ENCODE measurements at regions not wholly inside any gene's neighbourhood (a gene's known extent, or its start where the extent isn't known, plus 50 kb on each side); places are given as distances from the start of the nearest gene placed in this dataset.

DNA sequence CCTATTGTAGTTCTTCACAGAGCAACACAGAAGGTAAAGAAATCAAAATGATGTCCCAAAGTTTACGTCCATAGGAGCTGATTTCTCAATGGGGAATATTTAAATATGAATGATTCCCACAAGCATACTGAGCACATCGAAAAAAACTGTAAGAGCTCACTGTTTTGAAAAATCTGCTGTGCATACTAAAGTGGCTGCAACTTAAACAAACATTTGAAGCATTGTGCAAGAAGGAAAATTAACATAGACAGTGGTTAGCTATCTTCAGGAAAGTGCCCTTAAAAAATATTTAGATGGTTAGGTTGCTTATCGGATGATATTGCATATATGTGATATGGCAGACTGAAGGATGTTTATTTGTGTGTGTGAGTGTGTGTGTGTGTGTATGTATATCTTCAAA is 747.6 kb downstream of the RFPL4B start:
- Histone ChIP-seq H3K27ac (ENCODE audit: low read length) (no peak overlapping the region), H3K27me3 (ENCODE audit: insufficient read depth, low read length) (no peaks in the 10 kb centered on the region), H3K9ac (ENCODE audit: low read depth, low read length) (no peak overlapping the region), H3K4me3 (ENCODE audit: low read length) (no peak overlapping the region), H3K9me3 (ENCODE audit: insufficient read depth, low read depth, low read length) (no peaks in the 10 kb centered on the region), H3K4me1 (ENCODE audit: insufficient read depth, low read length) (0 out of 2 replicates have a peak, but pooled peaks cover 4% of the 10 kb centered on the region), H3K36me3 (ENCODE audit: insufficient read depth, low read depth, low read length) (no peaks in the 10 kb centered on the region)

GRCh38 chr6:113095841-113096240 is 748.7 kb downstream of the RFPL4B start:
- H3K4me3 ChIP-seq (ENCODE audit: low read length) = no peak overlapping the region

GRCh38 chr6:113102761-113103160 is 754.4 kb upstream of the MARCKS start:
- no peak overlapping the region for H3K9ac ChIP-seq (ENCODE audit: low read depth, low read length)
- no peaks in the 10 kb centered on the region for H3K9me3 ChIP-seq (ENCODE audit: insufficient read depth, low read depth, low read length)
- H3K4me3 ChIP-seq (ENCODE audit: low read length) = no peak overlapping the region
- no peaks in the 10 kb centered on the region for H3K4me1 ChIP-seq (ENCODE audit: insufficient read depth, low read length)
- no peaks in the 10 kb centered on the region for H3K27me3 ChIP-seq (ENCODE audit: insufficient read depth, low read length)
- no peaks in the 10 kb centered on the region for H3K36me3 ChIP-seq (ENCODE audit: insufficient read depth, low read depth, low read length)
- H3K27ac ChIP-seq (ENCODE audit: low read length) = no peak overlapping the region

More at GRCh38 chr6:113095841-113096240, 748.7 kb downstream of the RFPL4B start:
- no peak overlapping the region for H3K9ac ChIP-seq (ENCODE audit: low read depth, low read length)
- H3K4me1 ChIP-seq (ENCODE audit: insufficient read depth, low read length) = 0 out of 2 replicates have a peak, but pooled peaks cover 4% of the 10 kb centered on the region
- no peak overlapping the region for H3K27ac ChIP-seq (ENCODE audit: low read length)
- no peaks in the 10 kb centered on the region for H3K27me3 ChIP-seq (ENCODE audit: insufficient read depth, low read length)
- H3K36me3 ChIP-seq (ENCODE audit: insufficient read depth, low read depth, low read length) = no peaks in the 10 kb centered on the region
- H3K9me3 ChIP-seq (ENCODE audit: insufficient read depth, low read depth, low read length) = no peaks in the 10 kb centered on the region

DNA sequence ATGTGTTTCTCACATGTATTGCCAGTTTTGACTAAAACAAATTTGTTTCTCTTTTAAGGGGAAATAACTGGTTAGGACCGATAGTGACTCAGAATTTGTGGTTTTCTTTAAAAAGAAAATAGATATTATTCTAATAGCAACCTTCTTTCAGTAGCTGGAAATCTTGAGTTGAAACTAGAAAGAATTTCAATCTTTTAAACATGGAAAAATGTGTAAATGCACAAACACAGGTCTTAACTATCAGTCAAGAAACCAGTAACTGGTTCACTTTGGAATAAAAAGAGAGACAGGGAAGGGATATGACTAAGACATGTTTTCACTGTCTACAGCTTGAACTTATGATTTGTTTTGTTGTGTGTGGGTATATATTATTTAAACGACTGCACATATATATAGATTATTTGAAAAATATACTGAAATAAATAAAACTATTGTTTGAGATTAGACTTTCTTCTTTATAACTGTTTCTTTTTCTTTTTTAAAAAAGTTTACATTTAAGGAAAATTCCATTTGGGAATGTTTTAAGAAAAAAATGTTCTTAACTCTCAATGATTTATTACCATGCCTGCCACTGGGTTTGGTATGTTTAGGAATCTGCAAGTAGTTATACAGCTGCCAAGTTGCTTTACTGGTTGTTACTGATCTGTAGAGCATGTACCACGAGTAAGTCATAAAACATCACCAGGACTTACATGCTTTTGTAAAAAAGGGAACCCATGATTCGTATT is 753.3 kb upstream of the MARCKS start:
- H3K4me1 ChIP-seq (ENCODE audit: insufficient read depth, low read length) = no peaks in the 10 kb centered on the region
- H3K9me3 ChIP-seq (ENCODE audit: insufficient read depth, low read depth, low read length) = no peaks in the 10 kb centered on the region
- H3K27ac ChIP-seq (ENCODE audit: low read length) = no peak overlapping the region
- H3K27me3 ChIP-seq (ENCODE audit: insufficient read depth, low read length) = no peaks in the 10 kb centered on the region
- no peak overlapping the region for H3K4me3 ChIP-seq (ENCODE audit: low read length)
- H3K9ac ChIP-seq (ENCODE audit: low read depth, low read length) = no peak overlapping the region
- H3K36me3 ChIP-seq (ENCODE audit: insufficient read depth, low read depth, low read length) = no peaks in the 10 kb centered on the region

GRCh38 chr6:113104541-113104940 is 752.6 kb upstream of the MARCKS start:
- Histone ChIP-seq H3K4me3 (ENCODE audit: low read length) (no peak overlapping the region), H3K27ac (ENCODE audit: low read length) (no peak overlapping the region), H3K27me3 (ENCODE audit: insufficient read depth, low read length) (no peaks in the 10 kb centered on the region), H3K9ac (ENCODE audit: low read depth, low read length) (no peak overlapping the region), H3K9me3 (ENCODE audit: insufficient read depth, low read depth, low read length) (no peaks in the 10 kb centered on the region), H3K4me1 (ENCODE audit: insufficient read depth, low read length) (no peaks in the 10 kb centered on the region), H3K36me3 (ENCODE audit: insufficient read depth, low read depth, low read length) (no peaks in the 10 kb centered on the region)

- H3K9me3 ChIP-seq (ENCODE audit: insufficient read depth, low read depth, low read length) = no peaks in the 10 kb centered on the region
- no peak overlapping the region for H3K27ac ChIP-seq (ENCODE audit: low read length)
- no peak overlapping the region for H3K4me3 ChIP-seq (ENCODE audit: low read length)
- no peaks in the 10 kb centered on the region for H3K27me3 ChIP-seq (ENCODE audit: insufficient read depth, low read length)
- no peaks in the 10 kb centered on the region for H3K4me1 ChIP-seq (ENCODE audit: insufficient read depth, low read length)
- H3K36me3 ChIP-seq (ENCODE audit: insufficient read depth, low read depth, low read length) = no peaks in the 10 kb centered on the region
- no peak overlapping the region for H3K9ac ChIP-seq (ENCODE audit: low read depth, low read length)
Measured at GRCh38 chr6:113104951-113105350, 752.2 kb upstream of the MARCKS start.

DNA sequence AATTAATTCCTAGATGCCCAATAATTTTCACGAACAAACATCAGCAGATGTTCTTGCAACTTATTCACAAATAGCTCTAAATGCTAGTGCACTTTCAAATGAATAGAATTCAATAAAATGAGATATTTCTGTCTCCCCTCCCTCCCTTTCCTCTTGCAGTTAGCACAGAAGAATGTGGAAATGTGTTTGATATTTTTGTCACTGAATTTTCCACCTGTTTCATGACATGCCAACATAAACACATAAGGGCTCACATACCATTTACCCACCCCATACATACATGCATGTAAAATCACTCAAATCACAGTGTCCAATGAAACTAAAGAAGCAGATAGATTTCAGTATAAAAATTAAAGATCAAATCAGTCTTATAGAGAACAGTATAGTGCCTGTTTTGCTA is 746.9 kb upstream of the MARCKS start:
- H3K9me3 ChIP-seq (ENCODE audit: insufficient read depth, low read depth, low read length) = no peaks in the 10 kb centered on the region
- no peak overlapping the region for H3K4me3 ChIP-seq (ENCODE audit: low read length)
- H3K4me1 ChIP-seq (ENCODE audit: insufficient read depth, low read length) = no peaks in the 10 kb centered on the region
- no peak overlapping the region for H3K9ac ChIP-seq (ENCODE audit: low read depth, low read length)
- no peaks in the 10 kb centered on the region for H3K36me3 ChIP-seq (ENCODE audit: insufficient read depth, low read depth, low read length)
- no peak overlapping the region for H3K27ac ChIP-seq (ENCODE audit: low read length)
- H3K27me3 ChIP-seq (ENCODE audit: insufficient read depth, low read length) = no peaks in the 10 kb centered on the region

DNA sequence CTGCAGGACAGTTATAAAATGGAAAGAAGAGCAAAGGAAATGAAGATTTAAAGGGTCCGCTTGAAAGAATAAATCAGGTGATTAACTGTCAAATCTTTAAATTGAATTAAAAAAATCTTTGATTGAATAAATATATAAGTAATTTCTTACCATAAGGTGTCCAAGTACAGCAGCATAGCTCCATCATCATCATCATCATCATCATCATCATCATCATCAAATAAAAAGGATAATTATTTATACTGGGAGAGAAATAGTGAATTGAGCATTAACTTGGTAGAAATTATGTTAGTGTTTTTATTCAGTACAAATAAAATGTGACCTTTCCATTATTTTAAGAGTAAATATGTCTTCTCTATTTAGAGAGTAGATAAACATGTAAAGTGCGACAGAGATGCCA is 745.6 kb upstream of the MARCKS start:
- no peaks in the 10 kb centered on the region for H3K4me1 ChIP-seq (ENCODE audit: insufficient read depth, low read length)
- H3K4me3 ChIP-seq (ENCODE audit: low read length) = no peak overlapping the region
- no peak overlapping the region for H3K9ac ChIP-seq (ENCODE audit: low read depth, low read length)
- H3K27me3 ChIP-seq (ENCODE audit: insufficient read depth, low read length) = no peaks in the 10 kb centered on the region
- H3K27ac ChIP-seq (ENCODE audit: low read length) = no peak overlapping the region
- H3K9me3 ChIP-seq (ENCODE audit: insufficient read depth, low read depth, low read length) = no peaks in the 10 kb centered on the region
- no peaks in the 10 kb centered on the region for H3K36me3 ChIP-seq (ENCODE audit: insufficient read depth, low read depth, low read length)

DNA sequence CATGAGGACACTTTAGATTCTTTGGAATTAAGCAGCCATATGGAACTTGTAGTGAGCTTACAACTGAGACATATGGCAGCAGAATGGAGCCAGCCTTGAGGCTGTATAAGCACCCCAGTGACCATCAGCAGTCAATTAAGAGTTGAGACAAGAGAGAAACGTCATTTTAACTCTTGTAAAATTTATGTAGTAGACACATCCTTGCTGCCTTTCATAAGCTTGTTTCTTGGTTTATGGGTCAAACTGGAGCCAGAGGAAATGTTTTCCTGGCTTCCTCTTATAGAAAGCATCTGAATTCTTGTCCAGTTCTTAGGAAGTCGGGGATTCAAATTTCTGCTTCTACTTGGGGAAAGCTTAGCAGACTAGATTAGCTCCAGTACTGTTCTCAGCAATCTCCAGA is 745.1 kb upstream of the MARCKS start:
- Histone ChIP-seq H3K9ac (ENCODE audit: low read depth, low read length) (no peak overlapping the region), H3K27ac (ENCODE audit: low read length) (no peak overlapping the region), H3K36me3 (ENCODE audit: insufficient read depth, low read depth, low read length) (no peaks in the 10 kb centered on the region), H3K4me3 (ENCODE audit: low read length) (no peak overlapping the region), H3K4me1 (ENCODE audit: insufficient read depth, low read length) (no peaks in the 10 kb centered on the region), H3K9me3 (ENCODE audit: insufficient read depth, low read depth, low read length) (no peaks in the 10 kb centered on the region), H3K27me3 (ENCODE audit: insufficient read depth, low read length) (no peaks in the 10 kb centered on the region)

DNA sequence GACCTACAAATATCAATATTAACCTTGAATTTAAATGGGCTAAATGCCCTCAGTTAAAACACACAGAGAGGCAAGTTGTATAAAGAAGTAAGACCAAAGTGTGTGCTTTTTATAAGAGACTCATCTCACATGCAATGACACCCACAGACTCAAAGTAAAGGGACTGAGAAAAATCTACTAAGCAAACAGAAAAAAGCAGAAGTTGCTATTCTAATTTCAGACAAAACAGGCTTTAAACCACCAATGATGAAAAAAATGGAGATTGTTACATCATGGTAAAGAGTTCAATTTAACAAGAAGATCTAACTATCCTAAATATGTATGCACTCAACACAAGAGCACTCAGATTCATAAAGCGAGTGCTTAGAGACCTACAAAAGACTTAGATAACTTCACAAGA is 741.9 kb upstream of the MARCKS start:
- H3K36me3 ChIP-seq (ENCODE audit: insufficient read depth, low read depth, low read length) = no peaks in the 10 kb centered on the region
- no peak overlapping the region for H3K27ac ChIP-seq (ENCODE audit: low read length)
- no peaks in the 10 kb centered on the region for H3K27me3 ChIP-seq (ENCODE audit: insufficient read depth, low read length)
- H3K9ac ChIP-seq (ENCODE audit: low read depth, low read length) = no peak overlapping the region
- H3K9me3 ChIP-seq (ENCODE audit: insufficient read depth, low read depth, low read length) = peaks cover 6% of the 10 kb centered on the region; the same call in 1 of the 2 replicates
- no peaks in the 10 kb centered on the region for H3K4me1 ChIP-seq (ENCODE audit: insufficient read depth, low read length)
- H3K4me3 ChIP-seq (ENCODE audit: low read length) = no peak overlapping the region

GRCh38 chr6:113120224-113120581 is 736.9 kb upstream of the MARCKS start:
- no peaks in the 10 kb centered on the region for H3K4me1 ChIP-seq (ENCODE audit: insufficient read depth, low read length)
- no peaks in the 10 kb centered on the region for H3K36me3 ChIP-seq (ENCODE audit: insufficient read depth, low read depth, low read length)
- H3K9ac ChIP-seq (ENCODE audit: low read depth, low read length) = no peak overlapping the region
- H3K27ac ChIP-seq (ENCODE audit: low read length) = no peak overlapping the region
- H3K9me3 ChIP-seq (ENCODE audit: insufficient read depth, low read depth, low read length) = peaks cover 6% of the 10 kb centered on the region; the same call in 1 of the 2 replicates
- no peaks in the 10 kb centered on the region for H3K27me3 ChIP-seq (ENCODE audit: insufficient read depth, low read length)
- no peak overlapping the region for H3K4me3 ChIP-seq (ENCODE audit: low read length)

DNA sequence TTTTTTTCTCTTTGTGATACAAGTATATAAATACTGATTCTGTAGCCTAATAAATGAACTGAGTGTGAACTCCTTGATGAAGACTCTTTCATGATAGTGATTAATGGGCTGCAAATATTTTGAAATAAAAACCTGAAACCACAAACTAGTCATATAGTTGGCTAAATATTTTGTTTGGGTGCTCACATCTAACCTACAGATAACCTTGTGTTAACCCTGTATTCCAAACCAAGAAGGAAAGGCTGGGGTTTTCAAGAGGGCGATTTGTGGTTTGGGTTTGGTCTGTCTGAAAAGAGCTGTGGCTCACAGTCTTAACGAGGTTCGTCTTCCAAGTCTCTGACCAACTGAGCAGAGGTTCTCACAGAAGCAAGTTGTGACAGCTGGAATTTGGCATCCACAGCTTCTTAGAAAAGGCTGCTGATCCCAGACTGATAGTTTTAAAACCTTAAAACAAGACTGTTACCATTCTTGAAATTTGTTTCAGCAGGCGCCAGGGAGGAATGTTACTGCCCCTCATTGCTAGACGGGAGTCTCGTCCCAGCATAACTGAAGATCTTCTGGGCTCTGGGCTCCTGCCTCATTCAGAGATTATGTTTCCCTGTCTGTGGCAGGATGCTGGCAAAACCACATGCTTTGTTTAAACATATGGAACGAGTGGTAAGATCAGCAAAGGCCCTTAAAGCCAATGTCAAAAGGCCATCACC is 736.4 kb upstream of the MARCKS start:
- no peak overlapping the region for H3K9ac ChIP-seq (ENCODE audit: low read depth, low read length)
- no peaks in the 10 kb centered on the region for H3K36me3 ChIP-seq (ENCODE audit: insufficient read depth, low read depth, low read length)
- peaks cover 6% of the 10 kb centered on the region; the same call in 1 of the 2 replicates for H3K9me3 ChIP-seq (ENCODE audit: insufficient read depth, low read depth, low read length)
- H3K27me3 ChIP-seq (ENCODE audit: insufficient read depth, low read length) = no peaks in the 10 kb centered on the region
- H3K4me3 ChIP-seq (ENCODE audit: low read length) = no peak overlapping the region
- no peaks in the 10 kb centered on the region for H3K4me1 ChIP-seq (ENCODE audit: insufficient read depth, low read length)
- no peak overlapping the region for H3K27ac ChIP-seq (ENCODE audit: low read length)

Measured in iPS-20b (cell line).